Esophagus (tissue), 2 donors: ENCODE measurements at regions not wholly inside any gene's neighbourhood (a gene's known extent, or its start where the extent isn't known, plus 50 kb on each side); places are given as distances from the start of the nearest gene placed in this dataset.
"Not testable (repeated sequence)": the region's sequence is repeated elsewhere in the genome, so short reads cannot be mapped to it uniquely, and the experiment has no call there.

Experiments used
- H3K27ac ChIP-seq, 2 donors: one replicate each; pipeline ENCODE4 v1.5.1; 2013; ENCODE audit warnings: low read depth in 2 of 2, mild to moderate bottlenecking in 2 of 2, inconsistent platforms in 1 of 2, low read length in 1 of 2, moderate library complexity in 1 of 2
- H3K27me3 ChIP-seq, 2 donors: one replicate each; pipeline ENCODE4 v1.6.1; 2013; ENCODE audit warnings: low read length in 2 of 2, control low read depth in 1 of 2, mild to moderate bottlenecking in 1 of 2; ENCODE audit not compliant: insufficient read depth in 2 of 2, control insufficient read depth in 1 of 2
- H3K36me3 ChIP-seq, 2 donors: one replicate each; pipeline ENCODE4 v1.6.1; 2013; ENCODE audit warnings: low read length in 1 of 2; ENCODE audit not compliant: control insufficient read depth in 2 of 2, insufficient read depth in 2 of 2
- H3K4me1 ChIP-seq, 2 donors: one replicate each; pipeline ENCODE4 v1.6.1; 2013; ENCODE audit warnings: low read length in 1 of 2; ENCODE audit not compliant: control insufficient read depth in 2 of 2, insufficient read depth in 2 of 2
- H3K4me3 ChIP-seq, 2 donors: one replicate each; pipeline ENCODE4 v1.5.1; 2013; ENCODE audit warnings: low read length in 2 of 2, mild to moderate bottlenecking in 2 of 2, low read depth in 1 of 2, moderate library complexity in 1 of 2
- H3K9me3 ChIP-seq, 2 donors: one replicate each; pipeline ENCODE4 v1.6.1; 2013; ENCODE audit warnings: mild to moderate bottlenecking in 2 of 2, low read depth in 1 of 2, low read length in 1 of 2, moderate library complexity in 1 of 2; ENCODE audit not compliant: control insufficient read depth in 2 of 2, insufficient read depth in 1 of 2
- WGBS, 2 donors: extraction: QIAGEN DNeasy Blood & Tissue Kit; methylation state at CpG; one replicate each; pipeline ENCODE4 v1.1.7; 2013; 5-methylcytosine and 5-hydroxymethylcytosine counted together
- donor health status: healthy with polysubstance abuse.
- donor health status: Bipolar disorder and iron deficiency.

DNA sequence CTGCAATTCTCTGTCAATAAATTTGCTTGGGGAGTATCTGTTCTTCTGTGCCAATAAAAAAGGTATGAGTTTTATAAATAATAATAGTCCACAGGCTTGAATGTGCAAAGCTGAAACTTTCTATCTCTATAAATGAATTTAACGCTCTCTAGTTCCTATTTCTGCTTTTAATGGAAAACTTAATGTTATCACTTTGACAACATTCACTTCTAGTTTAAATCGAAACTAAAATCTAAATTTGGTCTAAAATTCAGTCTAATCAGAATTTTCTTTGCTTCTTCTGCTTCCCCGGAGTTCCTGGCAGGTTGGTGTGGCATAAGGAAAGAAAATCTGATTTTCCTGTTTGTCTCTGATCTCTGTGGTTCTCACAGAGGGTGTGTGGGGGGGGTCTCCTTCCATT, 450.1 kb upstream of the TBL1XR1 start:
- no peaks in the 10 kb centered on the region for H3K27me3 ChIP-seq
- H3K27ac ChIP-seq: no peak overlapping the region
- 78 to 85% methylated on average over 3 of the region's 3 CpGs for WGBS, 2 donors
- peaks cover 0 to 2% of the 10 kb centered on the region in 2 donors for H3K4me1 ChIP-seq
- no peaks in the 10 kb centered on the region for H3K9me3 ChIP-seq
- H3K4me3 ChIP-seq: no peak overlapping the region
- H3K36me3 ChIP-seq: no peaks in the 10 kb centered on the region

DNA sequence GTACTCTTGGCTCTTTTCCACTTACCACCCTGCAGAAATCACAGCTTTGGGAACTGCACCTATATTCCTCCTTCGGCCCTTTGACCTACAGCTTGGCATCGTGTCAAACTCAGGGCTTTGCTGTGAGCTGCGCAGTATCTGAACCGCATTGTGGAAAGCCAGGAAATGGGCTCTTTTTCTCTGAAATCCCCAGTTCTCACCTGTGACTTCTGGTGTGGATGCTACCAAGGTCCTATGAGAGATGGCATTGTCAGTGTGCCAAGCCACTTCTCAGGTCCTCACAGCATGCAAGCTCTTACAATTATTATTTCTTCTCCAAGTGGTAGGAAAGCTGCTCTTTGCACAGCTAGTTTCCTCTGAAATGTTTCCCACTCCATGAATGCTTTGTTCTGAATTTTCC, 450.6 kb upstream of the TBL1XR1 start:
- H3K27me3 ChIP-seq: no peaks in the 10 kb centered on the region
- 41 to 67% methylated on average over 4 of the region's 4 CpGs for WGBS, 2 donors
- H3K4me3 ChIP-seq: no peak overlapping the region
- no peaks in the 10 kb centered on the region for H3K36me3 ChIP-seq
- H3K9me3 ChIP-seq: no peaks in the 10 kb centered on the region
- peaks cover 0 to 2% of the 10 kb centered on the region in 2 donors for H3K4me1 ChIP-seq
- H3K27ac ChIP-seq: no peak overlapping the region

DNA sequence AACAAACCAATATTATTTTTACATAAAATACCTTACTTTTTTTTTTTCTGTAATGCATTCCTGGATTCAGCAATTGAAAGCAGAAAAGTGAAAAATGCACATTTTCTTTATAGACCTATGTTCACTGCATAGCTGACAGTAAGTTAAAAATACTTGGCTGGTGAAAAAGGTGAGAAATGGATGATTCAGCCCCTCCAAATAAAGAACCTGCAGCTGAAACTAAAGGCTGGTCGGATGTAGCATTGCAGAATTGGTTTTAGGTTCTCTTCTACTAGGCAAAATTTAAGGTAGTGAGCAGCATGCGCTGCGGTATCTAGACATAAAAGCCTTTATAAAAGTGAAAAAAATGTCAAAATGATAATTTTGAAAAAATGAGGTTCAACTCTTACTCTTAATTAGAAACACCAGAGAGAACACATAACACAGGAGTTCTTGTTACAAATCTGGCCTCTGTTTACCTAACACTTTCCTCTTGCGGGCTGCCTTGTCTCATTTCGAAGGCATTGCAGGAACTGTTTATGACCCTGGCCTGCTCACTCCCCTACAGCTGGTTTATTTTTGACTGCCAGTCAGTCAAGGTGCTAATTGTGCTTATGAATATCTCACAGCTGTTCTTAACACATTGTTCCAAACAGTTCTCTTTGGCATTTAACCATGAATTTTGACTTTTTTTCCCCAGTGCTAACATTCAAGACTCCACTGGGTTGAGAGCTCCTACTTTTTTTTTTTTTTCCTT, 455.4 kb upstream of the TBL1XR1 start:
- no peak overlapping the region for H3K27ac ChIP-seq
- no peaks in the 10 kb centered on the region for H3K27me3 ChIP-seq
- H3K4me3 ChIP-seq: no peak overlapping the region
- H3K4me1 ChIP-seq: no peaks in the 10 kb centered on the region
- no peaks in the 10 kb centered on the region for H3K36me3 ChIP-seq
- no peaks in the 10 kb centered on the region for H3K9me3 ChIP-seq
- 87 to 88% methylated on average over 5 of the region's 5 CpGs for WGBS, 2 donors

DNA sequence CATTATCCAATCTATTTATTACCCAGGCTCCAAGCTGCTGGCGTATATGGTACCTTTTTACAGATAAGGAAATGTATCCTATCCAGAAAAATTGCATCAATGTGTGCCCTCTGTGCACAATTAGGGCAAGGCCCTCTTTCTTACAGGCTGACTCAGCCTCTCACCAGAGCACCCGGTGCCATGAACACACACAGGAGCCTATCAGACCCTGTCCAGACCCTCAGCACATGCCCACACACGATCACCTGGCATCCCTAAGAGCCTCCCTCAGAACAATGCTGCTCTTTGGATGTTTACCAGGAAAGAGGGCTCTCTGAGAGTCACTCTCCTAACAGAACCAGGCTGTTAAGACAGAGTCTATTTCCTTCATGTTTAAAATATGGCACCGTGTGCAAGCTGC, 460.0 kb upstream of the TBL1XR1 start:
- WGBS, 2 donors: 58 to 68% methylated on average over 4 of the region's 4 CpGs
- peak overlapping the region in 1 of 2 donors; percentile 6 for H3K27ac ChIP-seq
- H3K27me3 ChIP-seq: no peaks in the 10 kb centered on the region
- H3K9me3 ChIP-seq: no peaks in the 10 kb centered on the region
- H3K36me3 ChIP-seq: no peaks in the 10 kb centered on the region
- H3K4me3 ChIP-seq: no peak overlapping the region
- H3K4me1 ChIP-seq: no peaks in the 10 kb centered on the region

DNA sequence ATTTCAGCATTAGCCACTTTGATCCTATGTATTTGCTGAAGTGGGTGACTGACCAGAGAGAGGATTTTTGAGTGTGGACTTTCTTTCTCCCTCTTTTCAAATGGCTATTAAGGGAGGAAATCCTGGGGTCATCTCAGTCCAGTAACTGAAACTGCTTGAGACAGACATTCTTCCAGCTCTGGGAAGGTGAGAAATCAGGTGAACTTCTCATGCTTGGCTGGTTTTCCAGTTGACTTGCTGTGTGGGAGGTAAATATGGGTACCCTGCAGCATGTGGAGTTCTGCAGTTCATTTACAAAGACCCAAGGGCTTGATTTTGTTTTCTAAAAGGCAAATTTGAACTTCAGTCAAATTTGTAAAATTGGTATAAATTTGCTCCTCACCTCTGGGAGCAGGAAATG, 461.1 kb upstream of the TBL1XR1 start:
- H3K36me3 ChIP-seq: no peaks in the 10 kb centered on the region
- H3K27me3 ChIP-seq: no peaks in the 10 kb centered on the region
- no peaks in the 10 kb centered on the region for H3K9me3 ChIP-seq
- no peak overlapping the region for H3K27ac ChIP-seq
- no peaks in the 10 kb centered on the region for H3K4me1 ChIP-seq
- H3K4me3 ChIP-seq: no peak overlapping the region

DNA sequence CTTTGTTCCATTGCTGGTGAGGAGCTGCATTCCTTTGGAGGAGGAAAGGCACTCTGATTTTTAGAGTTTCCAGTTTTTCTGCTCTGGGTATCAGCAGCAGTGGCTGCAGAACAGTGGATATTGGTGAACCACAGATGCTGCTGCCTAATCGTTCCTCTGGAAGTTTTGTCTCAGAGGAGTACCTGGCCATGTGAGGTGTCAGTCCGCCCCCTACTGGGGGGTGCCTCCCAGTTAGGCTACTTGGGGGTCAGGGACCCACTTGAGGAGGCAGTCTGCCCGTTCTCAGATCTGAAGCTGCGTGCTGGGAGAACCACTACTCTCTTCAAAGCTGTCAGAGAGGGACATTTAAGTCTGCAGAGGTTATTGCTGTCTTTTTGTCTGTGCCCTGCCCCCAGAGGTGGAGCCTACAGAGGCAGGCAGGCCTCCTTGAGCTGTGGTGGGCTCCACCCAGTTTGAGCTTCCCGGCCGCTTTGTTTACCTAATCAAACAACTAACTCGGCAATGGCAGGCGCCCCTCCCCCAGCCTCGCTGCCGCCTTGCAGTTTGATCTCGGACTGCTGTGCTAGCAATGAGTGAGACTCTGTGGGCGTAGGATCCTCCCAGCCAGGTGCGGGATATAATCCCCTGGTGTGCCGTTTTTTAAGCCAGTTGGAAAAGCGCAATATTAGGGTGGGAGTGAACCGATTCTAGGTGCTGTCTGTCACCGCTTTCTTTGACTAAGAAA, 467.3 kb upstream of the TBL1XR1 start:
- H3K4me3 ChIP-seq, H3K27me3 ChIP-seq, H3K9me3 ChIP-seq, H3K36me3 ChIP-seq, H3K4me1 ChIP-seq, H3K27ac ChIP-seq: not testable (repeated sequence)
- 90 to 91% methylated on average over 12 to 17 of the region's 17 CpGs for WGBS, 2 donors

DNA sequence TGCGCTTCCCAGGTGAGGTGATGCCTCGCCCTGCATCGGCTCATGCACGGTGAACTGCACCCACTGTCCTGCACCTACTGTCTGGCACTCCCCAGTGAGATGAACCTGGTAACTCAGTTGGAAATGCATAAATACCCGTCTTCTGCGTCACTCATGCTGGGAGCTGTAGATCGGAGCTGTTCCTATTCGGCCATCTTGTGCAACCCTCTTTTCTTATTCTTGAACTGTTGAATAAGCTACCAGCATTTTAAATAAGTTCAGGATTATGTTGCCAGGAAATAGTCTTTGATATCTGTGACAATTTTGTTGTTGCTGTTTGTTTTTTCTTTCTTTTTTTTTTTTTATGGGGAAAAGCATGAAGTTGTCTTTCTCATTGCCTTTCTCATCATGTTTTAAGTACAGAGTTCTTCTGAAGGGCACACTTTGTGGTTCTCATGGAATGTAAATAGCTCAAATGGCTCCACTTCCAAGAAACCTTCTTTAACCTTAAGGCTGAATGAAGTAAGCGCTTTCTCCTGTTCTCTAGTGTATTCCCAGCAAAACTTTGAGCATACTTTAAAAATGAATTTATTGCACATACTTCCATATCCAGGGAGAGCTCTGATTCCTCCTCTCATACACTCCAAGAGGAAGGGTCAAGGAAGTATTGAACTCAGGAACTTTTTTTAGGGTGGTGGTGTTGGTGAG, 468.0 kb upstream of the TBL1XR1 start:
- Histone ChIP-seq H3K4me3 (no peak overlapping the region), H3K27me3 (no peaks in the 10 kb centered on the region), H3K9me3 (no peaks in the 10 kb centered on the region), H3K27ac (no peak overlapping the region), H3K4me1 (no peaks in the 10 kb centered on the region), H3K36me3 (no peaks in the 10 kb centered on the region)
- 98% methylated on average over 9 of the region's 9 CpGs for WGBS, 2 donors

DNA sequence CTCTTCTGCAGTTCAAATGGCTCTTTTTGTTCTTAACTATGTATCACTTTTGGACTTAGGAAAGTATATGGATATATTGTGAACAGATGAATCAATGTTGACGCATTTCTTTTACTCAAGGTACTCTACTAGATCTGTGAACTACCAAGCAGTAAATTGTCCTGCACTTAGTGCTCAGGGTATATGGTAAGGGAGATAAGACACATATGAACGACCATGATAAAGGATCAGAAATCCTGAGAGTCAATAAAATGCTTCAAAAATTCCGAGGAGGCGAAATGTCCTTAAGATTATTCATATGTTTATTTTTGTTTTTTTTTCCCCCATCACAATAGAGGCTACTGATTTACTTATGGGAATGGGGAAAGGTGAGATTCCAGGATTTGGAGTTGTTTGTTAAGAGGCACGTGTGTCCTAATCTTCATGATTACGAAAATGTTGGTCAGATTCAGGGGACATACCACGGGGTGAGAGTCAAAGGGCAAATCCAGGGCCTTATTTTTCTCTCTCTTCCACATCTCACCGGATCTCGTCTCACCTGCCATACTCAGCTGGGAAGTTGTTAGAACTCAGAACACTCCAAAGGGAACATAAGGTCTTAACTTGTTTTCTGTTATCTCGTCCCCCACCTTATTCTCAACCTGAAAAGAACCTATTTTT, 475.1 kb upstream of the TBL1XR1 start:
- no peak overlapping the region for H3K4me3 ChIP-seq
- H3K36me3 ChIP-seq: no peaks in the 10 kb centered on the region
- H3K9me3 ChIP-seq: no peaks in the 10 kb centered on the region
- no peaks in the 10 kb centered on the region for H3K4me1 ChIP-seq
- H3K27me3 ChIP-seq: no peaks in the 10 kb centered on the region
- whole genome bisulfite sequencing, 2 donors: 79 to 91% methylated on average over 10 of the region's 10 CpGs
- H3K27ac ChIP-seq: no peak overlapping the region

DNA sequence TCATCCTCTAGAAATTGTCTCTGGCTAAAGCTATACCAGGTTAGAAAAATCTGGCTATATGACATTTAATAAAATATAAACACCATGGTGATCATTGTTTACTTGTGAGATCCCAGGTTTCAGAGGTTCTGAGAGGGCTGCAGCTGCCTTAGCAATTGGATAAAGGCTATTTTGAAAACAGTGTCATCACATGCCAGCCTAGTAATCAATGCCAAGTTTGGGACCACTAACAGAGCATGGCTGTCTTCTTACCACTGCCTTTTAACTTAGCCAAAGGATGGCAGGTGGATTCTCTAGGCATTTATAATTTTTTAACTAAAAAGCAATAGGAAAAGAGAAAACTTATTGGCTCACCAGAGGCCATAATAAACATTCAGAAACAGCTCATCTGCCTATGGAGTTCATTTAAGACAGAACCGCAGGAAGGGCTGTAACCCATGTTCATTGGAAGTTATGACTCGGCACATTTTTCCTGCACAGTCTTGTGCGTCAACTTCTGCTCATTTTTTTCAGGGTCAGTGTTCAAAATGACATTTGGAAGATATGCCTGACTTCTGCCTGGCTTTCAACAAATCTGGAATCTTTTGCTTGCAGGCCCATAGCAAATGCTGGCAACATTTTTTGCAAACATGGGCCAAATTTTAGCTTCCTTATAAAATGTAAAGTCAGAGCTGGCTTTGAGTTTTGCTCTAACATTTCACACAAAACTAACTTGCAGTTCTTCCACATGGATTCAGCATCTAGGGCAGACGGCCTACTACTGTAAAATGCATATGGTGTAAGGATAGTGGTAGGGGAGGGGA, 476.0 kb upstream of the TBL1XR1 start:
- Histone ChIP-seq H3K27ac (peak overlapping the region in 1 of 2 donors; percentile 7), H3K27me3 (no peaks in the 10 kb centered on the region), H3K36me3 (no peaks in the 10 kb centered on the region), H3K9me3 (no peaks in the 10 kb centered on the region), H3K4me1 (no peaks in the 10 kb centered on the region), H3K4me3 (no peak overlapping the region)
- WGBS, 2 donors: 29 to 36% methylated on average over 4 of the region's 4 CpGs
